ENCODE measurements at regions not wholly inside any gene's neighbourhood (a gene's known extent, or its start where the extent isn't known, plus 50 kb on each side); places are given as distances from the start of the nearest gene placed in this dataset.

- H3K4me3 ChIP-seq (ENCODE audit: low read length), result no peak overlapping the region
- no peak for TF ChIP-seq ZNF274 (IDR thresholded peaks at IDR 0.05; ENCODE audit: low read depth, low read length)
Measured at GRCh38 chr1:208362011-208362410, 117.8 kb upstream of the PLXNA2 start.

- no peak for TF ChIP-seq ZNF274 (IDR thresholded peaks at IDR 0.05; ENCODE audit: low read depth, low read length)
- H3K4me3 ChIP-seq (ENCODE audit: low read length), result no peak overlapping the region
Measured at GRCh38 chr1:208366559-208366958, 122.4 kb upstream of the PLXNA2 start.

- no peak overlapping the region for H3K4me3 ChIP-seq (ENCODE audit: low read length)
- no peak for TF ChIP-seq ZNF274 (IDR thresholded peaks at IDR 0.05; ENCODE audit: low read depth, low read length)
Measured at GRCh38 chr1:208369045-208369444, 124.9 kb upstream of the PLXNA2 start.

DNA sequence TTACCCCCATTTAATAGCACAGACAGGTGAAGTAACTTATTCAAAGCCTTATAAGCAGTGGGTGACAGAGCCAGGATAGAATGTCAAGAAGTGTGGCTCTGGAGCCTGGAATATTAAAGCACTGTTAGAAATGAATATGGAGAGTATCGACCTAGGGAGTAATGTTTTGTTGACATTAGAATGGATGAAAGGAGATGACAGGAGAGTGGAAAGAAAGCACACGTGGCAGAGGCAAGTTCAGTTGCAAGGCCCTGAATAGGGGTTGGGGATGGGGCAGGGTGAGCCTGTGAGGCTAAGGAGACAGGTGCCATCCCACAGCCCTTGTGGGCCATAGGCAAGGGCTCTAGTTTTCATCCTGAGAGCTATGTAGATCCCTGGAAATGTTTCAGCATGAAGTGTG is 125.5 kb upstream of the PLXNA2 start:
- no peak overlapping the region for H3K4me3 ChIP-seq (ENCODE audit: low read length)
- TF ChIP-seq ZNF274 (IDR thresholded peaks at IDR 0.05; ENCODE audit: low read depth, low read length), result no peak

GRCh38 chr1:208374391-208374941 is 130.3 kb upstream of the PLXNA2 start:
- no peak for TF ChIP-seq ZNF274 (IDR thresholded peaks at IDR 0.05; ENCODE audit: low read depth, low read length)
- H3K4me3 ChIP-seq (ENCODE audit: low read length), result no peak overlapping the region

DNA sequence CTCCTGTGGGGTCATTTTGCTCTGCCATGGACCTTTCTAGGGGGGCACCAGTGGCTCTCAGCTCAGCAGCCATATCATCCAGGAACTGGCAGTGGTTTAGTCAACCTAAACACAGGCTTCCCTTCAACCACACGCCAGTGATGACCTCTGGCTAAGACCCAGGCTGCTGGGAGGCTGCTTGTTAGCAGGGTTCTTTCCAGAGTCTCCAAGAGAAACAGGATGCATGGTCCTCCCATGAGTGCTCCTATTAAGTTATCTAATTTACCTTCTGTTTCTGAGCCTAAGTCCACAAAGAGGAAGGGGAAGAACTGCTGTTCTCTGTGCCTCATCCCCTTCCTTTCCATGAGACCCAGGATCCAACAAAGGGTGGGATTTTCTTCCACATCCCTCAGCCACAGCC is 137.3 kb upstream of the PLXNA2 start:
- no peak overlapping the region for H3K4me3 ChIP-seq (ENCODE audit: low read length)
- TF ChIP-seq ZNF274 (IDR thresholded peaks at IDR 0.05; ENCODE audit: low read depth, low read length), result no peak

- H3K4me3 ChIP-seq (ENCODE audit: low read length), result no peak overlapping the region
- TF ChIP-seq ZNF274 (IDR thresholded peaks at IDR 0.05; ENCODE audit: low read depth, low read length), result no peak
Measured at GRCh38 chr1:208387908-208388811, 144.0 kb upstream of the PLXNA2 start.

DNA sequence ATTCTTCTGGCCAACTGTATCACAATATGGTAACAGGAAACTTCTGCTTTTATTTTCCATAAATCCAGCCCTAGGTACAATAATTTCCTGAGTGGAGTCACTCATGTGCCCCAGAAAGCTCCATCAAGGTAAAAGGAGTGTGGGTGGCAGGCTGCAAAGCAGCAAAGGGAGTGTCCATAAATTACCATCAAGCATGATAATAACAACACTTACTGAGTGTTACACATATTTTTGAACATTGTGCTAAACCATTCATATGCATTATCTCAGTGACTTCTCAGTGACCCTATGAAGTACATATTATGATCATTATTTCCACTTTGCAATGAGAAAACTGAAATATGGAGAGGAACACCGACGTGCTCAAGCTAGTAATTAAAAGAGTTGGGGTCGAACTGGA is 149.2 kb upstream of the PLXNA2 start:
- no peak for TF ChIP-seq ZNF274 (IDR thresholded peaks at IDR 0.05; ENCODE audit: low read depth, low read length)
- no peak overlapping the region for H3K4me3 ChIP-seq (ENCODE audit: low read length)

DNA sequence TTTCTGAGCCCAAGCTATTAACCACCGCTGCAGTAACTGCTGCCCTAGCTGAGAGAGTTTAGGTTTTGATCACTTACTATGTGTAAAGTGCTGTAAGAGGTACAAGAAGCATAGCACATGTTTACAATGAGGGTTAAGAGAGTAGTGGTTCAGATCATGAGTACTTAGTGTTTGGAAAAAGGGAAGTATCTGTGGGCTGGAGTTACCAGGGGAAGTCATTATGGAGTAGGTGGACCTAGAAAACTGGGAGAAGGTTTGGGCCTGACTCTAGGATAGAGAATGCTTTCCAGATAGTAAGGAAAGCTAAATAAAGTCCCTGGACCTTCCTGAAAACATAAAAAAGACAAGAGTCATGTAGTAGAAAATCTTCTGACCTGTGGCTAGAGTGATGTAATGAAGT is 149.6 kb upstream of the PLXNA2 start:
- no peak overlapping the region for H3K4me3 ChIP-seq (ENCODE audit: low read length)
- TF ChIP-seq ZNF274 (IDR thresholded peaks at IDR 0.05; ENCODE audit: low read depth, low read length), result no peak

GRCh38 chr1:208397286-208397685 is 153.1 kb upstream of the PLXNA2 start:
- TF ChIP-seq ZNF274 (IDR thresholded peaks at IDR 0.05; ENCODE audit: low read depth, low read length), result no peak
- H3K4me3 ChIP-seq (ENCODE audit: low read length), result no peak overlapping the region

DNA sequence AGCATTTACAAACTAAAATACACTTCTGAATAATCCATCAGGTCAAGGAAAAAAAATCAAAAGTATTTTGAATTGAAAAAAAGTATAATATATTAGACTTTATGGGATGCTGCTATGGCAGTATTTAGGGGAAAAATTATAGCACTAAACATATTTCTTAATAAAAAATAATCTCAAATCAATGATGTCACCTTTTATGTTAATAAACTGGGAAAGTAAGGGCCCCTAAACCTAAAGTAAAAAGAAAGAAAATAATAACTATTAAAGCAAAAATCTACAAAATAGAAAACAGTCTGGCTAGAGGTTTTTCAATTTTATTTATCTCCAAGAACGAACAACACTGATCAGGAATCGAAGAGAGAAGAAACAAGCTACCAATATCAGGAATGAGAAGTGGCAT is 160.8 kb upstream of the PLXNA2 start:
- H3K4me3 ChIP-seq (ENCODE audit: low read length), result no peak overlapping the region
- TF ChIP-seq ZNF274 (IDR thresholded peaks at IDR 0.05; ENCODE audit: low read depth, low read length), result no peak

GRCh38 chr1:208409176-208409575 is 165.0 kb upstream of the PLXNA2 start:
- no peak for TF ChIP-seq ZNF274 (IDR thresholded peaks at IDR 0.05; ENCODE audit: low read depth, low read length)
- H3K4me3 ChIP-seq (ENCODE audit: low read length), result no peak overlapping the region

GRCh38 chr1:208410409-208410808 is 166.2 kb upstream of the PLXNA2 start:
- no peak for TF ChIP-seq ZNF274 (IDR thresholded peaks at IDR 0.05; ENCODE audit: low read depth, low read length)

DNA sequence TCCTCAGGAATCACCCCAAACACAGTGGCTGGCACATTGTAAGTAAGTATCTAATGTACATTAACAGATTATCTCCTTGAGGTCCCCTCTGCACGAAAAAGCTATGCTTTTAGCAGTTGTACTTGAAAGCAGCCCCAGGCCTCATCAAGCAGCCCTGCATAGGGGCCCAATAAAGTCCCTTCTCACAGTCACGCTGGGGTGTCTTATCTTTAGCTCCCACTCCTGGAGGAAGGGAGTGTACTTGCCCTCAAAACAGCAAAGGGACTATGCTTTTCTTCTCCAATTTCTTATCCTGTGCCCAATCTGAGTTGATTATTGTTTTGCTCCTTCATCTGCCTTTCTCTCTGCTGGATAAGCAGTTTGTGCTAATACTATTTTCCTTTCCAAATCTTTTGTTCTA is 168.8 kb upstream of the PLXNA2 start:
- H3K4me3 ChIP-seq (ENCODE audit: low read length), result no peak overlapping the region
- no peak for TF ChIP-seq ZNF274 (IDR thresholded peaks at IDR 0.05; ENCODE audit: low read depth, low read length)

More at GRCh38 chr1:208410409-208410808, 166.2 kb upstream of the PLXNA2 start:
- no peak overlapping the region for H3K4me3 ChIP-seq (ENCODE audit: low read length)

DNA sequence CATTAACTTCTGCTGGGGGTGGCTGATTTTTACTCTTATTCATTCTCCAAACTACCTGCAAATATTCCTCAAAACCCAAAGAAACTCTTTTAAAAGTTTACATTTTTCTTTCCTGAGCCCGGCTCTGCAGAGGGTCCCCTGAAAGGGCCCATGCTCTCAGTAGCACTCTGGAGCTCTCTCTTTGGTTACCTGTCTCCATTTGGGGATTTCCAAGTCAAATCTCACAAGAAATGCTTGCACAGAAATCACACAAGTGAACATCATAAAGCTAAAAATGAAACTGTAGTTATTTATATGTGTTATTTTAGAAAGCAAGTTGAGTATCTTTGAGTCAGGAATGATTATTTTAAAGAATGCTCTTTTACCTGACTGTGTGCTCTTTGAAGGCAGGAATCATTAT is 174.5 kb upstream of the PLXNA2 start:
- TF ChIP-seq ZNF274 (IDR thresholded peaks at IDR 0.05; ENCODE audit: low read depth, low read length), result no peak
- H3K4me3 ChIP-seq (ENCODE audit: low read length), result no peak overlapping the region
